Activated CD4-positive, alpha-beta T cell treated with anti-CD3 and anti-CD28 coated beads for 36 hours (primary cell): ENCODE measurements at regions not wholly inside any gene's neighbourhood (a gene's known extent, or its start where the extent isn't known, plus 50 kb on each side); places are given as distances from the start of the nearest gene placed in this dataset.
"Not testable (repeated sequence)": the region's sequence is repeated elsewhere in the genome, so short reads cannot be mapped to it uniquely, and the experiment has no call there.

Experiments used
- ATAC-seq: fragments of 200-7000 bp; cut with Tn5 transposase; one replicate; pipeline ENCODE4 v1.10.0; 2021; ENCODE audit warnings: mild to moderate bottlenecking, moderate library complexity
- CTCF ChIA-PET: fragments of 350-600 bp; sonication (Branson Sonifier 250); formaldehyde crosslinking; loops from one replicate; lab custom pipeline; 2021; ENCODE audit warnings: antibody characterized with exemption; lab: Charles Lee
- POLR2A ChIA-PET: fragments of 350-600 bp; sonication (Branson Sonifier 250); formaldehyde crosslinking; loops from one replicate; lab custom pipeline; 2021; ENCODE audit warnings: antibody characterized with exemption, inconsistent platforms; lab: Charles Lee
- DNase-seq: peaks from one replicate; pipeline ENCODE4 v3.0.0-alpha.2; 2020
- H3K27ac Mint-ChIP-seq: one replicate; pipeline ENCODE4 v1.8.0; 2021; ENCODE audit warnings: mixed read lengths
- H3K27me3 Mint-ChIP-seq: one replicate; pipeline ENCODE4 v1.8.0; 2021; ENCODE audit warnings: mixed read lengths
- H3K36me3 Mint-ChIP-seq: one replicate; pipeline ENCODE4 v1.8.0; 2021; ENCODE audit warnings: low read depth, mixed read lengths
- H3K4me1 Mint-ChIP-seq: one replicate; pipeline ENCODE4 v1.8.0; 2021; ENCODE audit warnings: mixed read lengths
- H3K4me3 Mint-ChIP-seq: one replicate; pipeline ENCODE4 v1.8.0; 2021; ENCODE audit warnings: mild to moderate bottlenecking, moderate library complexity, mixed read lengths
- H3K9me3 Mint-ChIP-seq: one replicate; pipeline ENCODE4 v1.8.0; 2021; ENCODE audit warnings: low read depth, mixed read lengths
- intact Hi-C, 2 experiments: fragments of 100-400 bp; cut with DNase I in 1 of 2; cut with micrococcal nuclease in 1 of 2; formaldehyde crosslinking; loops; one replicate each; pipeline versions ENCODE4 v1.14.2 to v1.15.1; 2022 to 2024; cut with DNase I, micrococcal nuclease

DNA sequence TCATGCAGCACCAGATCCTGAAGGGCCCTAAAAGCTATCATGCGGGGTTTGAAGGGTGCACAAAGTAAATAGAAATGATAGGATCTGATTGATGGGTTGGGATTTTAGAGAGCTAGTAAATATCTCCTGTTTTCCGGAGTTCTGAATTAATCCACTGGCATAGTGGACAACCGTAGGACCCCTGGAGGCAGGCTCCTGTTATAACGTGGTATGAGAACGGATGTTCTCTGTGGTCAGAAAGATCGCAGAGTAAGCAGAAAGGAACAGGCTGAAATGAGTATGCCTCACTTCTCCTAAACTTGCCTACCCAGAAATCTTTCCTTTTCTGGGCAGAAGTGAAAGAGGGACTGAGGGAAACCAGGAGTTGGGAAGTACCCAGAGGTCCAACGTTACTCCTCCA, 470.8 kb downstream of the AJAP1 start:
- Mint-ChIP-seq H3K9me3 (no peaks in the 10 kb centered on the region), H3K27ac (no peak overlapping the region), H3K36me3 (no peaks in the 10 kb centered on the region), H3K4me1 (no peaks in the 10 kb centered on the region), H3K4me3 (no peak overlapping the region), H3K27me3 (peaks cover 9% of the 10 kb centered on the region)
- intact Hi-C loops = no loop called here
- CTCF ChIA-PET = no interaction called here
- no peak for ATAC-seq
- POLR2A ChIA-PET = no interaction called here
- no peak for DNase-seq

DNA sequence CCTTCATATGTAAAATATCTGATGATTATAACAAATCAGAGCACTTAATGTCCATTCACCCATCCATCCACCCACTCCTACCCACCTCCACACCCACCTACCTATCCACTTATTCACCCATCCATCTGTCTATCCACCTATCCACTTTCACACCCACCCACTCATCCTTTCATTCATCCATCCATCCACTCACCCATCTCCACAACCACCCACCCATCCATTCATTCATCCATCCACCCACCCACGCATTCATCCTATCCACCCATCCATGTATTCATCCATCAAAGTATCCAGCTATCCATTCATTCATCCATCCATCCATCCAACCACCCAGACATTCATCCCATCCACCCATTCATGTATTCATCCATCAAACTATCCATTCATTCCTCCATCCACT, 466.1 kb downstream of the AJAP1 start:
- CTCF ChIA-PET = no interaction called here
- POLR2A ChIA-PET = no interaction called here
- Mint-ChIP-seq H3K36me3 (no peaks in the 10 kb centered on the region), H3K27ac (no peak overlapping the region), H3K9me3 (no peaks in the 10 kb centered on the region), H3K27me3 (peaks cover 6% of the 10 kb centered on the region), H3K4me1 (no peaks in the 10 kb centered on the region), H3K4me3 (no peak overlapping the region)
- intact Hi-C loops = no loop called here
- ATAC-seq = no peak
- no peak for DNase-seq

DNA sequence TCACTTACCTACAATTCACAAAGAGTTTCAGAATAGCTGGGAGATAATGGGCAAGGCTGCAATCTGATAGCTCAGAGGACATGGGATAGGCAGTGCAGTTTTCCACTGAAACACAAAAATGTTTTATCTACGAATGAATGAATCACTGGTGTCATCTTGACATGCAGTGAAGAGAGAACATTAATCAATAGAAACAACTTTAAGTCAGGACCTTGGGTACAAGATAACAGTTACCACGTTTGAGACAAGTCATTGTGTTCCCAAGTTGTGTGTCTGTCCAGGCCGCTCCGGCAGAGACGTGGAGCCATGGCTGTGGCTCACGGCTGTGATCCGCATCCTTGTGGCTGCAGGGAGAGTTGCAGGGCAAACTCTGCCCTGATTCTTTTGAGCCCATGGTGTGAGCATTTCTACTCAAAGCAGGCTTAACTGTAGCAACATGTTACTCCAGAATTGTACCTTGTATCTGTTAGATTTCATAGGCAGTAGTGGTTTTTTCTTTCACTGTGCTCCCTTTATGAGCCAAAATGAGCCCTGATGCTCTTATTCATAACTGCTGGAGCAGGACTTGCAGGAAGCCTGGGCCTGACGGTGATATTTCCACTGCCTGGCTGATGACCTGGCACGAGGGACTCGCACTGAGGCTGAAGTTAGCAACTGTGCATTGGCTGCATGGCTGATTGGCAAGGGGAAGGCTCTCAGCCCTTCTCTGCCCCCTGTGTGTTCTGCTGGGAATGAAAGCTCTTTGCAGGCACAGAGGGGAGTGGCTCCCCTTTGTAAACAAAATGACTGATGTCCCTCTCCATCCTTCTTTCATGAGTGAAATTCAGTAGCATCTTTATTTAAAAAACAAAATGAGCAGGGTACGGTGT, 465.2 kb downstream of the AJAP1 start:
- intact Hi-C loops = no loop called here
- no peaks in the 10 kb centered on the region for H3K36me3 Mint-ChIP-seq
- DNase-seq = no peak
- ChIA-PET POLR2A (no interaction called here), CTCF (no interaction called here)
- H3K27ac Mint-ChIP-seq = no peak overlapping the region
- no peaks in the 10 kb centered on the region for H3K9me3 Mint-ChIP-seq
- no peak for ATAC-seq
- H3K4me3 Mint-ChIP-seq = no peak overlapping the region
- no peaks in the 10 kb centered on the region for H3K4me1 Mint-ChIP-seq
- H3K27me3 Mint-ChIP-seq = peaks cover 6% of the 10 kb centered on the region

DNA sequence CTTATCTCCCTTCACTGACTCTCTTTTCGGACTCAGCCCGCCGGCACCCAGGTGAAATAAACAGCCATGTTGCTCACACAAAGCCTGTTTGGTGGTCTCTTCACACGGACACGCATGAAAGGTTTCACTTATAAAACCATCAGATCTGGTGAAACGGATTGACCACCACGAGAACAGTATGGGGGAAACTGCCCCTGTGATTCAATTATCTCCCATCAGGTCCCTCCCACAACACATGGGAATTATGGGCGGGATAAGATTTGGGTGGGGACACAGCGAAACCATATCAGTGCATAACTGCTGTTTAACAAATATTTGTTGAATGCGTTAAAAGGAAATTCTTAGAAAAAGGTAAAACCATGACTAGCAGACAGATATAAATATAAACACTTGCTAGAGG, 464.4 kb downstream of the AJAP1 start:
- POLR2A ChIA-PET, H3K27ac Mint-ChIP-seq, H3K4me1 Mint-ChIP-seq, intact Hi-C loops, CTCF ChIA-PET, H3K36me3 Mint-ChIP-seq, H3K4me3 Mint-ChIP-seq, H3K27me3 Mint-ChIP-seq, ATAC-seq, DNase-seq, H3K9me3 Mint-ChIP-seq: not testable (repeated sequence)

DNA sequence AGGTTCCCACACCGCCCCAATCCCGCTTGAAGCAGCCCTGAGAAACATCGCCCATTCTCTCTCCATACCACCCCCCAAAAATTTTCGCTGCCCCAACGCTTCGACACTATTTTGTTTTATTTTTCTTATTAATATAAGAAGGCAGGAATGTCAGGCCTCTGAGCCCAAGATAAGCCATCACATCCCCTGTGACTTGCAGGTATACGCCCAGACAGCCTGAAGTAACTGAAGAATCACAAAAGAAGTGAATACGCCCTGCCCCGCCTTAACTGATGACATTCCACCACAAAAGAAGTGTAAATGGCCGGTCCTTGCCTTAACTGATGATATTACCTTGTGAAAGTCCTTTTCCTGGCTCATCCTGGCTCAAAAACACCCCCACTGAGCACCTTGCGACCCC, 463.9 kb downstream of the AJAP1 start:
- H3K4me3 Mint-ChIP-seq, H3K27ac Mint-ChIP-seq, H3K27me3 Mint-ChIP-seq, POLR2A ChIA-PET, CTCF ChIA-PET, H3K4me1 Mint-ChIP-seq, H3K36me3 Mint-ChIP-seq, H3K9me3 Mint-ChIP-seq, ATAC-seq, DNase-seq, intact Hi-C loops: not testable (repeated sequence)

DNA sequence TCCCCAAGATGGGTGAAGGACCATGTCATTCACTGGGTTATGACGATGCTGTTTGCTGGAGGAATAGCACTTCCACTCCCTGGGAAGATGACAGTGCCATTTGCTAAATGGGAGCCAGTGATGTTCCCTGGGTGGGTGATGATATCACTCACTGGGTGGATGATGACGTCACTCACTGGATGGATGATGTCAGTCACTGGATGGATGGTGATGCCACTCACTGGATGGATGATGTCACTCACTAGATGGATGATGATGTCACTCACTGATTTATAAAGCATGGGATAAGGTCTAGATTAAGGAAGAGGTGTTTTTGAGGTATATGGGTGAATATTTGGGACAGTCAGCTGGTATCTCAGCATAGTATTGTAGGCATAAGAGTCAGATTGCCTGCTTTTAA, 457.2 kb downstream of the AJAP1 start:
- Mint-ChIP-seq H3K4me1 (peaks cover 14% of the 10 kb centered on the region), H3K27ac (no peak overlapping the region), H3K4me3 (no peak overlapping the region), H3K36me3 (no peaks in the 10 kb centered on the region), H3K9me3 (no peaks in the 10 kb centered on the region), H3K27me3 (peaks cover 15% of the 10 kb centered on the region)
- DNase-seq = no peak
- no peak for ATAC-seq
- CTCF ChIA-PET = no interaction called here
- POLR2A ChIA-PET = no interaction called here
- intact Hi-C loops = no loop called here

DNA sequence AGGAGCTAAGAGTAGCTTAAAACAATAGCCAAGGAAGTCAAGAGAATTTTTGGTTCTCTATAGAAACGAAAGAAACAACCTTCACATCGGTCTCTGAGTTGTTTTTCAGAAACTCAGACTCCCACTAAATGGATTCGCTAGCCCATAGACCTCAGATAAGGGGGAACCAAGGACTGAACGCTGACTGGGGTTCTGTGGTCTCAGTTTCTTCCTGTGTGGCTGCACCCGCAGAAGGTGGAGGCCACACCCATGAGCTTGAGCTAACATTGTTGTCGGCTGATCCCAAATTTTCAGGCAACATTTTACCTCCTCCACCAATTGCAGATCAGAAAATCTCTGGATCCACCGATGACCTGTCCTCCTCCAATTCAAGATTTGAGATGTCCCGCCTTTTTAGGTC, 456.1 kb downstream of the AJAP1 start:
- no peaks in the 10 kb centered on the region for H3K9me3 Mint-ChIP-seq
- peaks cover 15% of the 10 kb centered on the region for H3K27me3 Mint-ChIP-seq
- CTCF ChIA-PET = no interaction called here
- DNase-seq = no peak
- no peak overlapping the region for H3K27ac Mint-ChIP-seq
- no peak for ATAC-seq
- peaks cover 14% of the 10 kb centered on the region for H3K4me1 Mint-ChIP-seq
- no peaks in the 10 kb centered on the region for H3K36me3 Mint-ChIP-seq
- no peak overlapping the region for H3K4me3 Mint-ChIP-seq
- intact Hi-C loops = no loop called here
- POLR2A ChIA-PET = no interaction called here

DNA sequence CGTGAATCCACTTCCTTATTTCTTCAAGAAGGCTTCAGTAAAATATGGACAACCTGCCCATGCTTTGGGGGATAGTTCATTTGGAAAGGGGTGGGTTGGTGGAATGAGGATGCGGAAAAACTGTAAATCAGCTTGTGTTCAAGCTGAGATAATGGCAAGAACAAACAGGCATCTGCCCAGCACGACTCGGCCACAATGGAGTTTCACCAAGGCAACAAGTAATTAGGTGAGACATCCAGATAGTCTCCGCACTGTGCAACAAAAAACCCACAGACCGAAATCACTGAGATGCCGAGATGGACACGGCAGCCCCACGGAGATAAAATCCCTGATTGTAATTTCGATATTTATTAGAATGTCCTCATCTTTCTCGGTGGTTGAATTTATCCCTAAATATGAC, 455.2 kb downstream of the AJAP1 start:
- H3K4me1 Mint-ChIP-seq = peaks cover 14% of the 10 kb centered on the region
- no peaks in the 10 kb centered on the region for H3K9me3 Mint-ChIP-seq
- ATAC-seq (no peak), DNase-seq (no peak)
- no peaks in the 10 kb centered on the region for H3K36me3 Mint-ChIP-seq
- CTCF ChIA-PET = interaction anchor here (0.6 kb wide), 1 partner anchor 1065 kb away, joined by 3 read pairs; no protein-coding TSS in a partner anchor
- H3K27ac Mint-ChIP-seq = no peak overlapping the region
- peaks cover 15% of the 10 kb centered on the region for H3K27me3 Mint-ChIP-seq
- intact Hi-C loops = no loop called here
- POLR2A ChIA-PET = no interaction called here
- H3K4me3 Mint-ChIP-seq = no peak overlapping the region

DNA sequence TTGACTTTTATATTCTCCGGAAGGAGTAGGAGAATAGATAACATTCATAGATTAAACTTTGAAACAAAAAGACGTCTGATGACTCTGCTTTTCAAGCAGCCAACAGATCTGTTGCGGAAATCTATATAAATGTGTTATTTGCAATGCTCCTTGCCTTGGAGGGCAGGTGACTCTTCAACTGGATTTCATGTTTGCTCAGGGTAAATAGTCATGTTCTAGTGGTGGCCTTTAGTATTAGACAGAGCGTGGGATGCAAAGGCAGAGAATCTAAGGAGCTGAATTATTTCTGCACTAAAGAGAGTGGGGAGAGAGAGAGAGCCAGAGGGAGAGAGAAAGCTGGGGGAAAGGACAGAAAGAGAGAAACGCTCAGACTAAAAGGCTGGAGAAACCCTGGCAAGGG, 454.3 kb downstream of the AJAP1 start:
- peaks cover 15% of the 10 kb centered on the region for H3K27me3 Mint-ChIP-seq
- H3K9me3 Mint-ChIP-seq = no peaks in the 10 kb centered on the region
- intact Hi-C loops = no loop called here
- ChIA-PET CTCF (no interaction called here), POLR2A (no interaction called here)
- H3K4me3 Mint-ChIP-seq = no peak overlapping the region
- DNase-seq = no peak
- H3K4me1 Mint-ChIP-seq = peaks cover 14% of the 10 kb centered on the region
- no peak overlapping the region for H3K27ac Mint-ChIP-seq
- no peak for ATAC-seq
- H3K36me3 Mint-ChIP-seq = no peaks in the 10 kb centered on the region

DNA sequence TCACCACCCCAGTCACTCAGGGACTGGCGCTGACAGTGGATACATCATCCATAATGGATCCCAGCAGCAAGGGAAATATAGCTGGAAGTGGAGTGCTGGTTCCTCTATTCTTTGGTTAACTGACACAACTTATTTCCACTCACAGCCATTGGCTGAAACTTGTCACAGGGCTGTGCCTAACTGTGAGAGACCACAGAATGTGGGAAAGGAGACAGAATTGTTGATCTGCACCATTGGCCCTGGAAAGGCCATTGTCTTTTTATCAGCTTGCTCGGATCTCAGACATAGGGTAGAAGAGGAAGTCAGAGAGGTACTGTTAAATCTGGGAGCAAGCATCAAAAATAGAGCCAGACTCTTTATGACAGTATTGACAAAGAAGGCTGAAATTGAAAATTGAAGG, 451.3 kb downstream of the AJAP1 start:
- Mint-ChIP-seq H3K27me3 (peaks cover 12% of the 10 kb centered on the region), H3K4me1 (peaks cover 10% of the 10 kb centered on the region), H3K27ac (no peak overlapping the region), H3K9me3 (peaks cover 3% of the 10 kb centered on the region), H3K36me3 (no peaks in the 10 kb centered on the region), H3K4me3 (no peak overlapping the region)
- CTCF ChIA-PET = no interaction called here
- ATAC-seq = no peak
- DNase-seq = no peak
- POLR2A ChIA-PET = no interaction called here
- intact Hi-C loops = no loop called here

DNA sequence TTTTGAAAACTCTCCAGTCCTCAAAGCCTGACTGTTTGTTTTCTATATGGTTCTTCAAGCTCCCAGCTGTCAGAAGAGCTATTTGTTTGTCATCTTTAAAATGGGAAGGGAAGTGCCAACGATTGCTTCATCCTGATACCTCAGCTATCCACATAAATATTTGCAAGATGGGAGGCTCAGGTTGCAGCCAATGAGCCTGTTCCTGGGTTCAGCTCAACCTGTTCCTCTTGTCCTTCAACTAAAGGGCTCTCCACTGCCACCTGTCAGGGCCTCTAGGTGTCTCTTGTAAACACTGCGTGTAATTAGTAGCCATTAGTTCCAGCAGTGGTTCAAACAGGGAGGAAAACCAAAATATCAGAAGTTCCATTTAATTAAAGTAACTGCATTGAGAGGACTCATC, 445.1 kb downstream of the AJAP1 start:
- Mint-ChIP-seq H3K4me1 (no peaks in the 10 kb centered on the region), H3K27ac (no peak overlapping the region), H3K27me3 (peaks cover 5% of the 10 kb centered on the region), H3K9me3 (peaks cover 4% of the 10 kb centered on the region), H3K36me3 (no peaks in the 10 kb centered on the region), H3K4me3 (no peak overlapping the region)
- no peak for ATAC-seq
- POLR2A ChIA-PET = no interaction called here
- intact Hi-C loops = no loop called here
- no peak for DNase-seq
- CTCF ChIA-PET = no interaction called here

DNA sequence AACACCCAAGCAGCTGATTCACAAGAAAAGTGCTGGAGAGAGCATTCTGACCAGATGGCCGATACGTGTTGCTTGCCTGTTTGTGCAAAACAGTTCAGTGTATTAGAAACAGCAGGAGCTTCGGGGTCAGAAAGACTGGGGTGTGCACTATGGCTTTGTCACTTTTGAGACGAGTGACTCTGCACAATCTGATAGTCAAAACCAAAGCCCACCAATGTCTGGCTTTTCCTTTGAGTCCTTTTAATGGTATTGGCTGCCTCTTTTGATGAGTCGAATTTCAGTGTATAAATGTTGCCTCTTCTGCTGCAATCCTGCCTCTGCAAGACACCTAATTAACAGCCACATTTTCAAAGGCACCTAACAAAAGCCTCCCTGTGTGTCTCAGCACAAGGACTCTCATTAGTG, 444.6 kb downstream of the AJAP1 start:
- Mint-ChIP-seq H3K9me3 (peaks cover 7% of the 10 kb centered on the region), H3K27ac (no peak overlapping the region), H3K4me3 (no peak overlapping the region), H3K36me3 (no peaks in the 10 kb centered on the region), H3K4me1 (no peaks in the 10 kb centered on the region), H3K27me3 (peaks cover 6% of the 10 kb centered on the region)
- ATAC-seq (no peak), DNase-seq (no peak)
- CTCF ChIA-PET = no interaction called here
- POLR2A ChIA-PET = no interaction called here
- intact Hi-C loops = no loop called here
